ENCODE measurements at regions not wholly inside any gene's neighbourhood (a gene's known extent, or its start where the extent isn't known, plus 50 kb on each side); places are given as distances from the start of the nearest gene placed in this dataset.

GRCh38 chr7:20557116-20557515 lies 58.4 kb upstream of the ABCB5 start:
- POLR2A ChIA-PET = no interaction called here
- no peak for TF ChIP-seq PRDM10 (tag by site-specific recombination; IDR thresholded peaks at IDR 0.05)
- Histone ChIP-seq H3K9me3 (ENCODE audit: control insufficient read depth, insufficient read depth, low read depth, low read length) (no peaks in the 10 kb centered on the region), H3K36me3 (ENCODE audit: control insufficient read depth in 2 of 2, insufficient read depth in 1 of 2, low read length in 2 of 2) (no peaks in the 10 kb centered on the region), H3K4me1 (ENCODE audit: control insufficient read depth, insufficient read depth, low read length) (no peaks in the 10 kb centered on the region), H3K27ac (ENCODE audit: extremely low read depth, low read depth, low read length) (no peak overlapping the region), H3K4me3 (ENCODE audit: low read depth, low read length) (no peak overlapping the region)
- CTCF ChIA-PET = no interaction called here

GRCh38 chr7:20558963-20559716 lies 56.3 kb upstream of the ABCB5 start:
- no peak overlapping the region for H3K4me3 ChIP-seq (ENCODE audit: low read depth, low read length)
- H3K9me3 ChIP-seq (ENCODE audit: control insufficient read depth, insufficient read depth, low read depth, low read length) = no peaks in the 10 kb centered on the region
- no peak overlapping the region for H3K27ac ChIP-seq (ENCODE audit: extremely low read depth, low read depth, low read length)
- no peak for TF ChIP-seq ZNF660 (tag by site-specific recombination; IDR thresholded peaks at IDR 0.05)
- TF ChIP-seq ZFP69B (tag by site-specific recombination; IDR thresholded peaks at IDR 0.05) = no peak
- no peak for TF ChIP-seq ZFHX2 (tag by site-specific recombination; conservative IDR thresholded peaks at IDR 0.05)
- no peak for TF ChIP-seq ZSCAN4 (tag by site-specific recombination; IDR thresholded peaks at IDR 0.05)
- no peak for TF ChIP-seq ZNF530 (tag by site-specific recombination; IDR thresholded peaks at IDR 0.05; ENCODE audit: low read depth)
- TF ChIP-seq ZNF10 (tag by site-specific recombination; IDR thresholded peaks at IDR 0.05) = no peak
- no peak for TF ChIP-seq ZNF830 (tag by site-specific recombination; IDR thresholded peaks at IDR 0.05; ENCODE audit: low read depth)
- TF ChIP-seq ATF2 (tag by site-specific recombination; IDR thresholded peaks at IDR 0.05; ENCODE audit: low read depth) = no peak
- no peak for TF ChIP-seq PRDM1 (tag by site-specific recombination; IDR thresholded peaks at IDR 0.05)
- TF ChIP-seq FEZF1 (tag by site-specific recombination; IDR thresholded peaks at IDR 0.05) = no peak
- TF ChIP-seq ZNF670 (tag by site-specific recombination; IDR thresholded peaks at IDR 0.05; ENCODE audit: low read depth) = no peak
- no peak for TF ChIP-seq HOXC10 (CRISPR knock-in tag; IDR thresholded peaks at IDR 0.05)
- no peak for TF ChIP-seq ZNF600 (tag by site-specific recombination; IDR thresholded peaks at IDR 0.05)
- TF ChIP-seq GLIS1 (tag by site-specific recombination; IDR thresholded peaks at IDR 0.05) = no peak
- TF ChIP-seq TCF7L2 (IDR thresholded peaks at IDR 0.05; ENCODE audit: borderline replicate concordance, low read depth, low read length) = no peak
- TF ChIP-seq ZEB2 (tag by site-specific recombination; IDR thresholded peaks at IDR 0.05) = no peak
- no peak for TF ChIP-seq ZNF626 (tag by site-specific recombination; IDR thresholded peaks at IDR 0.05)
- TF ChIP-seq KLF16 (tag by site-specific recombination; IDR thresholded peaks at IDR 0.05) = no peak
- TF ChIP-seq KLF17 (tag by site-specific recombination; IDR thresholded peaks at IDR 0.05) = no peak
- POLR2A ChIA-PET = no interaction called here
- no peaks in the 10 kb centered on the region for H3K4me1 ChIP-seq (ENCODE audit: control insufficient read depth, insufficient read depth, low read length)
- CTCF ChIA-PET = no interaction called here
- no peaks in the 10 kb centered on the region for H3K36me3 ChIP-seq (ENCODE audit: control insufficient read depth in 2 of 2, insufficient read depth in 1 of 2, low read length in 2 of 2)
